GM23338 (cell line): ENCODE measurements at regions not wholly inside any gene's neighbourhood (a gene's known extent, or its start where the extent isn't known, plus 50 kb on each side); places are given as distances from the start of the nearest gene placed in this dataset.

Experiments
- ATAC-seq: fragments of 200-7000 bp; cut with Tn5 transposase; 3 replicates; pipeline ENCODE4 v1.9.1; 2020
- DNase-seq: peaks from one replicate; pipeline ENCODE4 v3.0.0-alpha.2; 2015; ENCODE audit warnings: low spot score
- H2AFZ ChIP-seq: fragments of 200-600 bp; sonication (generic); 2 replicates; pipeline ENCODE4 v1.8.0; 2016; ENCODE audit warnings: antibody characterized with exemption, mild to moderate bottlenecking, moderate library complexity
- H3F3A ChIP-seq: fragments of 200-600 bp; sonication (generic); replicated peaks from 2 replicates; pipeline ENCODE4 v1.8.0; 2017; ENCODE audit warnings: antibody characterized with exemption, mixed run types, low read depth
- H3K27ac ChIP-seq: fragments of 200-600 bp; sonication (generic); 2 replicates; pipeline ENCODE4 v1.6.1; 2016; ENCODE audit warnings: low read depth
- H3K27me3 ChIP-seq: fragments of 200-600 bp; sonication (generic); 2 replicates; pipeline ENCODE4 v1.8.0; 2016; ENCODE audit warnings: mild to moderate bottlenecking, mixed run types, moderate library complexity; ENCODE audit not compliant: insufficient read depth
- H3K36me3 ChIP-seq: fragments of 200-600 bp; sonication (generic); 2 replicates; pipeline ENCODE4 v1.8.0; 2016; ENCODE audit warnings: mild to moderate bottlenecking; ENCODE audit not compliant: insufficient read depth
- H3K4me1 ChIP-seq: fragments of 200-600 bp; sonication (generic); 2 replicates; pipeline ENCODE4 v1.8.0; 2016; ENCODE audit warnings: mild to moderate bottlenecking, moderate library complexity; ENCODE audit not compliant: insufficient read depth
- H3K4me2 ChIP-seq: fragments of 200-600 bp; sonication (generic); 2 replicates; pipeline ENCODE4 v1.7.1; 2017; ENCODE audit warnings: mixed run types
- H3K4me3 ChIP-seq: fragments of 200-600 bp; sonication (generic); 2 replicates; pipeline ENCODE4 v1.6.1; 2016; ENCODE audit warnings: mixed run types
- H3K79me2 ChIP-seq: fragments of 200-600 bp; sonication (generic); replicated peaks from 2 replicates; pipeline ENCODE4 v1.8.0; 2017; ENCODE audit warnings: mild to moderate bottlenecking; ENCODE audit not compliant: insufficient read depth
- H3K9me2 ChIP-seq: fragments of 200-600 bp; sonication (generic); 2 replicates; pipeline ENCODE4 v1.8.0; 2017; ENCODE audit not compliant: insufficient read depth
- H4K20me1 ChIP-seq: fragments of 200-600 bp; sonication (generic); replicated peaks from 2 replicates; pipeline ENCODE4 v1.8.0; 2017; ENCODE audit warnings: mild to moderate bottlenecking; ENCODE audit not compliant: insufficient read depth
- H3K27ac Mint-ChIP-seq: 2 replicates; pipeline ENCODE4 v1.8.0; 2020; ENCODE audit warnings: inconsistent platforms, mild to moderate bottlenecking, moderate library complexity, mixed read lengths
- H3K27me3 Mint-ChIP-seq: 3 replicates; pipeline ENCODE4 v1.8.0; 2022; ENCODE audit warnings: low read depth, mild to moderate bottlenecking, moderate library complexity, mixed read lengths, inconsistent platforms; ENCODE audit not compliant: insufficient read depth, poor library complexity
- H3K36me3 Mint-ChIP-seq: 3 replicates; pipeline ENCODE4 v1.8.0; 2021; ENCODE audit warnings: low read depth, mild to moderate bottlenecking, inconsistent platforms, moderate library complexity, mixed read lengths
- H3K4me1 Mint-ChIP-seq: 3 replicates; pipeline ENCODE4 v1.8.0; 2020; ENCODE audit warnings: mild to moderate bottlenecking, inconsistent platforms, mixed read lengths
- H3K4me3 Mint-ChIP-seq: 3 replicates; pipeline ENCODE4 v1.8.0; 2021; ENCODE audit warnings: moderate library complexity, mild to moderate bottlenecking, inconsistent platforms, mixed read lengths
- H3K9me3 Mint-ChIP-seq: 3 replicates; pipeline ENCODE4 v1.8.0; 2020; ENCODE audit warnings: moderate library complexity, mild to moderate bottlenecking, inconsistent platforms, mixed read lengths
- CREB1 ChIP-seq: fragments of 250-450 bp; sonication (Bioruptor Pico); IDR thresholded peaks from 2 replicates; pipeline ENCODE4 v1.5.0; 2020; ENCODE audit warnings: low read depth, mild to moderate bottlenecking, moderate library complexity
- EZH2 ChIP-seq: fragments of 200-600 bp; sonication (generic); IDR thresholded peaks from one replicate; pipeline ENCODE4 v1.8.0; 2017; ENCODE audit warnings: antibody characterized with exemption, mild to moderate bottlenecking, low read depth; ENCODE audit not compliant: unreplicated experiment
- EZH2phosphoT487 ChIP-seq: fragments of 200-600 bp; sonication (generic); IDR thresholded peaks from one replicate; pipeline ENCODE4 v1.8.1; 2018; ENCODE audit warnings: antibody characterized with exemption; ENCODE audit not compliant: unreplicated experiment
- JUNB ChIP-seq: IDR thresholded peaks from one replicate; pipeline ENCODE4 v1.6.1; 2016; ENCODE audit warnings: antibody characterized with exemption; ENCODE audit not compliant: unreplicated experiment
- NANOG ChIP-seq: IDR thresholded peaks from 2 replicates; pipeline ENCODE4 v1.6.1; 2016; ENCODE audit warnings: antibody characterized with exemption, borderline replicate concordance
- POLR2AphosphoS5 ChIP-seq: IDR thresholded peaks from 2 replicates; pipeline ENCODE4 v1.6.1; 2016; ENCODE audit warnings: antibody characterized with exemption, low read depth
- ZNF114 ChIP-seq: fragments of 250-450 bp; sonication (Bioruptor Pico); IDR thresholded peaks from 2 replicates; pipeline ENCODE4 v1.5.0; 2020; ENCODE audit warnings: mild to moderate bottlenecking, moderate library complexity
- ZNF331 ChIP-seq: fragments of 250-450 bp; sonication (Bioruptor Pico); IDR thresholded peaks from 2 replicates; pipeline ENCODE4 v1.5.0; 2020; ENCODE audit warnings: low read depth, mild to moderate bottlenecking, moderate library complexity
- TF ChIP-seq, protein P1 (sequence below), 2 experiments: fragments of 200-600 bp in 1 of 2; sonication (generic) in 1 of 2; conservative IDR thresholded peaks; 2 replicates each; pipeline versions ENCODE4 v1.5.1 to v1.6.1; 2016 to 2017; ENCODE audit warnings: antibody characterized with exemption in 2 of 2, low read depth in 2 of 2, mild to moderate bottlenecking in 2 of 2, moderate library complexity in 1 of 2
- TF ChIP-seq, protein P2 (sequence below): IDR thresholded peaks from 2 replicates; pipeline ENCODE4 v1.6.1; 2016; ENCODE audit warnings: antibody characterized with exemption
- TF ChIP-seq, protein P3 (sequence below): IDR thresholded peaks from one replicate; pipeline ENCODE4 v1.6.1; 2018; ENCODE audit warnings: antibody characterized with exemption; ENCODE audit not compliant: unreplicated experiment

GRCh38 chr2:242004223-242004901, 134.8 kb downstream of the RTP5 start:
- H3K27me3 ChIP-seq: no peaks in the 10 kb centered on the region
- H3K4me2 ChIP-seq: no peak overlapping the region
- H3K9me3 Mint-ChIP-seq: peaks cover 28% of the 10 kb centered on the region

GRCh38 chr2:242004902-242005230, 135.3 kb downstream of the RTP5 start:
- no peak overlapping the region for H3K27ac Mint-ChIP-seq
- H3K4me1 Mint-ChIP-seq: no peaks in the 10 kb centered on the region
- H3K36me3 Mint-ChIP-seq: peaks cover 11% of the 10 kb centered on the region
- no peak for TF ChIP-seq NANOG
- no peak for TF ChIP-seq ZNF114 (CRISPR knock-in tag)
- no peak for TF ChIP-seq POLR2AphosphoS5
- TF ChIP-seq, protein P1, sequence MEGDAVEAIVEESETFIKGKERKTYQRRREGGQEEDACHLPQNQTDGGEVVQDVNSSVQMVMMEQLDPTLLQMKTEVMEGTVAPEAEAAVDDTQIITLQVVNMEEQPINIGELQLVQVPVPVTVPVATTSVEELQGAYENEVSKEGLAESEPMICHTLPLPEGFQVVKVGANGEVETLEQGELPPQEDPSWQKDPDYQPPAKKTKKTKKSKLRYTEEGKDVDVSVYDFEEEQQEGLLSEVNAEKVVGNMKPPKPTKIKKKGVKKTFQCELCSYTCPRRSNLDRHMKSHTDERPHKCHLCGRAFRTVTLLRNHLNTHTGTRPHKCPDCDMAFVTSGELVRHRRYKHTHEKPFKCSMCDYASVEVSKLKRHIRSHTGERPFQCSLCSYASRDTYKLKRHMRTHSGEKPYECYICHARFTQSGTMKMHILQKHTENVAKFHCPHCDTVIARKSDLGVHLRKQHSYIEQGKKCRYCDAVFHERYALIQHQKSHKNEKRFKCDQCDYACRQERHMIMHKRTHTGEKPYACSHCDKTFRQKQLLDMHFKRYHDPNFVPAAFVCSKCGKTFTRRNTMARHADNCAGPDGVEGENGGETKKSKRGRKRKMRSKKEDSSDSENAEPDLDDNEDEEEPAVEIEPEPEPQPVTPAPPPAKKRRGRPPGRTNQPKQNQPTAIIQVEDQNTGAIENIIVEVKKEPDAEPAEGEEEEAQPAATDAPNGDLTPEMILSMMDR (conservative IDR thresholded peaks at IDR 0.05; ENCODE audit: low read depth in 2 of 2): no peak
- no peak for TF ChIP-seq EZH2
- TF ChIP-seq, protein P2, sequence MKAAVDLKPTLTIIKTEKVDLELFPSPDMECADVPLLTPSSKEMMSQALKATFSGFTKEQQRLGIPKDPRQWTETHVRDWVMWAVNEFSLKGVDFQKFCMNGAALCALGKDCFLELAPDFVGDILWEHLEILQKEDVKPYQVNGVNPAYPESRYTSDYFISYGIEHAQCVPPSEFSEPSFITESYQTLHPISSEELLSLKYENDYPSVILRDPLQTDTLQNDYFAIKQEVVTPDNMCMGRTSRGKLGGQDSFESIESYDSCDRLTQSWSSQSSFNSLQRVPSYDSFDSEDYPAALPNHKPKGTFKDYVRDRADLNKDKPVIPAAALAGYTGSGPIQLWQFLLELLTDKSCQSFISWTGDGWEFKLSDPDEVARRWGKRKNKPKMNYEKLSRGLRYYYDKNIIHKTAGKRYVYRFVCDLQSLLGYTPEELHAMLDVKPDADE: no peak

More at GRCh38 chr2:242004223-242004901, 134.8 kb downstream of the RTP5 start:
- H3K4me1 ChIP-seq: no peaks in the 10 kb centered on the region
- H3K4me3 Mint-ChIP-seq: no peak overlapping the region
- no peaks in the 10 kb centered on the region for H3K4me1 Mint-ChIP-seq
- H3K36me3 Mint-ChIP-seq: peaks cover 11% of the 10 kb centered on the region
- no peaks in the 10 kb centered on the region for H3K27me3 Mint-ChIP-seq
- no peaks in the 10 kb centered on the region for H3K36me3 ChIP-seq
- no peak overlapping the region for H3K4me3 ChIP-seq
- TF ChIP-seq CREB1 (CRISPR knock-in tag) (no peak), NANOG (no peak), JUNB (no peak), ZNF331 (CRISPR knock-in tag) (no peak), ZNF114 (CRISPR knock-in tag) (no peak), EZH2 (no peak), EZH2phosphoT487 (no peak)
- TF ChIP-seq, protein P2: no peak
- TF ChIP-seq, protein P3, sequence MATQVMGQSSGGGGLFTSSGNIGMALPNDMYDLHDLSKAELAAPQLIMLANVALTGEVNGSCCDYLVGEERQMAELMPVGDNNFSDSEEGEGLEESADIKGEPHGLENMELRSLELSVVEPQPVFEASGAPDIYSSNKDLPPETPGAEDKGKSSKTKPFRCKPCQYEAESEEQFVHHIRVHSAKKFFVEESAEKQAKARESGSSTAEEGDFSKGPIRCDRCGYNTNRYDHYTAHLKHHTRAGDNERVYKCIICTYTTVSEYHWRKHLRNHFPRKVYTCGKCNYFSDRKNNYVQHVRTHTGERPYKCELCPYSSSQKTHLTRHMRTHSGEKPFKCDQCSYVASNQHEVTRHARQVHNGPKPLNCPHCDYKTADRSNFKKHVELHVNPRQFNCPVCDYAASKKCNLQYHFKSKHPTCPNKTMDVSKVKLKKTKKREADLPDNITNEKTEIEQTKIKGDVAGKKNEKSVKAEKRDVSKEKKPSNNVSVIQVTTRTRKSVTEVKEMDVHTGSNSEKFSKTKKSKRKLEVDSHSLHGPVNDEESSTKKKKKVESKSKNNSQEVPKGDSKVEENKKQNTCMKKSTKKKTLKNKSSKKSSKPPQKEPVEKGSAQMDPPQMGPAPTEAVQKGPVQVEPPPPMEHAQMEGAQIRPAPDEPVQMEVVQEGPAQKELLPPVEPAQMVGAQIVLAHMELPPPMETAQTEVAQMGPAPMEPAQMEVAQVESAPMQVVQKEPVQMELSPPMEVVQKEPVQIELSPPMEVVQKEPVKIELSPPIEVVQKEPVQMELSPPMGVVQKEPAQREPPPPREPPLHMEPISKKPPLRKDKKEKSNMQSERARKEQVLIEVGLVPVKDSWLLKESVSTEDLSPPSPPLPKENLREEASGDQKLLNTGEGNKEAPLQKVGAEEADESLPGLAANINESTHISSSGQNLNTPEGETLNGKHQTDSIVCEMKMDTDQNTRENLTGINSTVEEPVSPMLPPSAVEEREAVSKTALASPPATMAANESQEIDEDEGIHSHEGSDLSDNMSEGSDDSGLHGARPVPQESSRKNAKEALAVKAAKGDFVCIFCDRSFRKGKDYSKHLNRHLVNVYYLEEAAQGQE: no peak
- no peaks in the 10 kb centered on the region for H3K9me2 ChIP-seq
- H3K27ac Mint-ChIP-seq: no peak overlapping the region
- no peaks in the 10 kb centered on the region for H3K79me2 ChIP-seq
- no peak overlapping the region for H2AFZ ChIP-seq
- no peak for ATAC-seq
- no peaks in the 10 kb centered on the region for H4K20me1 ChIP-seq
- no peaks in the 10 kb centered on the region for H3F3A ChIP-seq
- no peak overlapping the region for H3K27ac ChIP-seq
- DNase-seq: no peak

More at GRCh38 chr2:242004902-242005230, 135.3 kb downstream of the RTP5 start:
- Histone ChIP-seq H3K79me2 (no peaks in the 10 kb centered on the region), H4K20me1 (no peaks in the 10 kb centered on the region), H3K27ac (no peak overlapping the region), H3K9me2 (no peaks in the 10 kb centered on the region), H3K36me3 (no peaks in the 10 kb centered on the region), H3F3A (no peaks in the 10 kb centered on the region), H3K27me3 (no peaks in the 10 kb centered on the region), H3K4me1 (no peaks in the 10 kb centered on the region), H3K4me3 (no peak overlapping the region), H3K4me2 (no peak overlapping the region), H2AFZ (no peak overlapping the region)
- Mint-ChIP-seq H3K27me3 (no peaks in the 10 kb centered on the region), H3K9me3 (peaks cover 28% of the 10 kb centered on the region), H3K4me3 (no peak overlapping the region)
- no peak for DNase-seq
- ATAC-seq: no peak
